HepG2 (cell line): ENCODE measurements at regions not wholly inside any gene's neighbourhood (a gene's known extent, or its start where the extent isn't known, plus 50 kb on each side); places are given as distances from the start of the nearest gene placed in this dataset.

Experiments used
- ATAC-seq: fragments of 200-7000 bp; cut with Tn5 transposase; 3 replicates; pipeline ENCODE4 v1.9.1; 2020; ENCODE audit warnings: mild to moderate bottlenecking, moderate library complexity
- BruUV-seq: library from RNA; stranded (reverse); fragments of 400-500 nt; replicated peaks from 2 replicates; lab custom pipeline; 2021; lab: Mats Ljungman, UMichigan
- CTCF ChIA-PET: fragments of 300-600 bp; formaldehyde crosslinking; extraction: SDS; loops from one replicate; lab custom pipeline; 2021; ENCODE audit warnings: low total read pairs, inconsistent platforms, low intra/inter-chr PET ratio; lab: Yijun Ruan, JAX
- POLR2A ChIA-PET: fragments of 350-600 bp; sonication (Branson Sonifier 250); formaldehyde crosslinking; loops from one replicate; lab custom pipeline; 2020; ENCODE audit warnings: antibody characterized with exemption, inconsistent platforms; lab: Yijun Ruan, JAX
- DNase-seq: peaks from one replicate; pipeline ENCODE4 v3.0.0-alpha.2; 2015; ENCODE audit warnings: low spot score
- FAIRE-seq: peaks from 3 replicates; lab custom pipeline; 2011; peaks lifted over from hg19 to GRCh38; lab: Jason Lieb, UNC
- H2AFZ ChIP-seq: one replicate; pipeline ENCODE4 v1.6.1; 2011; ENCODE audit warnings: low read length, inconsistent platforms
- H3K27ac ChIP-seq: fragments of 300-600 bp; 3 replicates; pipeline ENCODE4 v1.8.0; 2011; ENCODE audit warnings: mixed run types, mild to moderate bottlenecking, mixed read lengths, low read length, inconsistent platforms; ENCODE audit not compliant: insufficient read depth; ENCODE audit errors: extremely low read length
- H3K27me3 ChIP-seq, 2 experiments: fragments of 200-600 bp in 1 of 2; 2 replicates in 1 of 2; 3 replicates in 1 of 2; pipeline versions ENCODE4 v1.6.0 to v1.8.0; 2011; ENCODE audit warnings: low read length in 2 of 2, mild to moderate bottlenecking in 2 of 2, moderate library complexity in 2 of 2, inconsistent platforms in 1 of 2; ENCODE audit not compliant: insufficient read depth in 2 of 2, control insufficient read depth in 1 of 2
- H3K36me3 ChIP-seq, 2 experiments: fragments of 200-600 bp in 1 of 2; replicated peaks in 1 of 2; 2 replicates in 1 of 2; 3 replicates in 1 of 2; pipeline versions ENCODE4 v1.5.1 to v1.8.0; 2011; ENCODE audit warnings: low read length in 2 of 2, inconsistent platforms in 1 of 2; ENCODE audit not compliant: insufficient read depth in 2 of 2, control insufficient read depth in 1 of 2
- H3K4me1 ChIP-seq: 2 replicates; pipeline ENCODE4 v1.5.1; 2012; ENCODE audit warnings: low read length, inconsistent platforms; ENCODE audit not compliant: insufficient read depth
- H3K4me2 ChIP-seq: 2 replicates; pipeline ENCODE4 v1.6.0; 2011; ENCODE audit warnings: low read depth, low read length, inconsistent platforms
- H3K4me3 ChIP-seq, 3 experiments: fragments of 200-600 bp in 1 of 3; sonication (generic), shearing (Covaris generic) in 1 of 3; replicated peaks in 1 of 3; 2 replicates each; pipeline ENCODE4 v1.5.1; 2011 to 2016; ENCODE audit warnings: low read length in 3 of 3, inconsistent platforms in 2 of 3, low read depth in 2 of 3, mild to moderate bottlenecking in 2 of 3, control low read depth in 1 of 3, mixed read lengths in 1 of 3; ENCODE audit not compliant: insufficient read depth in 1 of 3
- H3K79me2 ChIP-seq: one replicate; pipeline ENCODE4 v1.6.1; 2011; ENCODE audit warnings: low read length, inconsistent platforms; ENCODE audit not compliant: insufficient read depth
- H3K9ac ChIP-seq: 2 replicates; pipeline ENCODE4 v1.6.0; 2011; ENCODE audit warnings: mild to moderate bottlenecking, low read depth, low read length, inconsistent platforms; ENCODE audit not compliant: insufficient read depth
- H3K9me3 ChIP-seq: 2 replicates; pipeline ENCODE4 v1.5.1; 2012; ENCODE audit warnings: mild to moderate bottlenecking, low read length
- H4K20me1 ChIP-seq: 2 replicates; pipeline ENCODE4 v1.6.0; 2011; ENCODE audit warnings: inconsistent platforms, mild to moderate bottlenecking, low read length, moderate library complexity; ENCODE audit not compliant: insufficient read depth
- ATF4 ChIP-seq, 2 experiments: fragments of 450-650 bp in 1 of 2; sonication (generic) in 1 of 2; formaldehyde crosslinking; IDR thresholded peaks; 2 replicates each; pipeline versions ENCODE4 v1.5.0 to v1.8.0; 2020 to 2022; ENCODE audit warnings: mild to moderate bottlenecking in 1 of 2, missing genetic modification reagents in 1 of 2
- EEA1 ChIP-seq: sonication (generic); formaldehyde crosslinking; IDR thresholded peaks from 2 replicates; pipeline ENCODE4 v1.5.1; 2020; ENCODE audit warnings: mild to moderate bottlenecking, missing genetic modification reagents, borderline replicate concordance
- EP300 ChIP-seq, 3 experiments: sonication (generic) in 1 of 3; formaldehyde crosslinking in 1 of 3; IDR thresholded peaks; 2 replicates each; pipeline versions ENCODE4 v1.5.1 to v1.6.1; 2011 to 2020; ENCODE audit warnings: low read depth in 2 of 3, low read length in 2 of 3, borderline replicate concordance in 1 of 3, improper control_type of control experiment in 1 of 3, mild to moderate bottlenecking in 1 of 3, missing genetic modification reagents in 1 of 3, moderate library complexity in 1 of 3
- GTF3A ChIP-seq: sonication (generic); formaldehyde crosslinking; conservative IDR thresholded peaks from 2 replicates; pipeline ENCODE4 v1.4.0; 2020; ENCODE audit warnings: mild to moderate bottlenecking, missing genetic modification reagents
- HOXD1 ChIP-seq: sonication (generic); formaldehyde crosslinking; IDR thresholded peaks from 2 replicates; pipeline ENCODE4 v1.5.0; 2020; ENCODE audit warnings: missing genetic modification reagents
- MXD3 ChIP-seq: IDR thresholded peaks from 2 replicates; pipeline ENCODE4 v1.6.1; 2016; ENCODE audit warnings: mild to moderate bottlenecking, missing biosample characterization, missing genetic modification reagents
- NFAT5 ChIP-seq: sonication (generic); formaldehyde crosslinking; IDR thresholded peaks from 2 replicates; pipeline ENCODE4 v1.4.0; 2020; ENCODE audit warnings: missing genetic modification reagents
- POGK ChIP-seq: sonication (generic); formaldehyde crosslinking; conservative IDR thresholded peaks from 2 replicates; pipeline ENCODE4 v1.8.0; 2022; ENCODE audit warnings: mild to moderate bottlenecking, moderate library complexity, missing genetic modification reagents
- RXRA ChIP-seq: sonication (generic); formaldehyde crosslinking; IDR thresholded peaks from 2 replicates; pipeline ENCODE4 v1.5.1; 2020; ENCODE audit warnings: missing genetic modification reagents
- STAT6 ChIP-seq: sonication (generic); formaldehyde crosslinking; IDR thresholded peaks from 2 replicates; pipeline ENCODE4 v1.4.0; 2020; ENCODE audit warnings: missing genetic modification reagents, mild to moderate bottlenecking, borderline replicate concordance
- THAP7 ChIP-seq: sonication (generic); formaldehyde crosslinking; IDR thresholded peaks from 2 replicates; pipeline ENCODE4 v1.8.1; 2023; ENCODE audit warnings: mild to moderate bottlenecking, missing genetic modification reagents
- ZFP37 ChIP-seq: sonication (generic); formaldehyde crosslinking; IDR thresholded peaks from 2 replicates; pipeline ENCODE4 v1.4.0; 2020; ENCODE audit warnings: missing genetic modification reagents, borderline replicate concordance
- WGBS: methylation state at CpG from one replicate; pipeline ENCODE4 v1.1.6; 2017; ENCODE audit warnings: low lambda C conversion rate; 5-methylcytosine and 5-hydroxymethylcytosine counted together
- in situ Hi-C: cut with HindIII; loops from 2 replicates; pipeline ENCODE4 v1.10.0; 2017; ENCODE audit warnings: low pct_unique_long_range_greater_than_20kb; ENCODE audit not compliant: extremely low pct_ligation_motif_present
- intact Hi-C: fragments of 100-400 bp; cut with micrococcal nuclease; formaldehyde crosslinking; loops from one replicate; pipeline ENCODE4 v1.10.0; 2022; ENCODE audit not compliant: unreplicated experiment

- POLR2A ChIA-PET, result no interaction called here
- WGBS, result 16% methylated on average over 4 of the region's 4 CpGs
- no peak overlapping the region for H2AFZ ChIP-seq
- ATAC-seq (no peak), DNase-seq (no peak), FAIRE-seq (no peak)
- no peaks in the 10 kb centered on the region for H3K9me3 ChIP-seq
- H3K4me2 ChIP-seq, result no peak overlapping the region
- no peak overlapping the region for H3K27ac ChIP-seq
- no peaks in the 10 kb centered on the region for H3K4me1 ChIP-seq
- no TSS peak for BruUV-seq
- no peak overlapping the region for H3K4me3 ChIP-seq
- intact Hi-C loops, result no loop called here
- H3K9ac ChIP-seq, result no peak overlapping the region
- no peaks in the 10 kb centered on the region for H4K20me1 ChIP-seq
- H3K79me2 ChIP-seq, result no peaks in the 10 kb centered on the region
- no peaks in the 10 kb centered on the region for H3K36me3 ChIP-seq
- in situ Hi-C loops, result no loop called here
- CTCF ChIA-PET, result no interaction called here
- no peaks in the 10 kb centered on the region for H3K27me3 ChIP-seq
- TF ChIP-seq EEA1 (CRISPR knock-in tag) (no peak), THAP7 (no peak), STAT6 (CRISPR knock-in tag) (no peak), MXD3 (CRISPR knock-in tag) (no peak), GTF3A (no peak), ZFP37 (CRISPR knock-in tag) (no peak), EP300 (IDR thresholded peaks at IDR 0.05; ENCODE audit: low read depth in 2 of 2, low read length in 2 of 2) (no peak), EP300 (CRISPR knock-in tag; IDR thresholded peaks at IDR 0.05; ENCODE audit: borderline replicate concordance) (no peak), NFAT5 (no peak), RXRA (CRISPR knock-in tag) (no peak), POGK (CRISPR knock-in tag) (no peak), HOXD1 (CRISPR knock-in tag) (no peak), ATF4 (CRISPR knock-in tag; IDR thresholded peaks at IDR 0.05) (no peak)
These were observed 199.3 kb upstream of the CTTNBP2NL start for GRCh38 chr1:112196731-112197130.
